ENCODE measurements at regions not wholly inside any gene's neighbourhood (a gene's known extent, or its start where the extent isn't known, plus 50 kb on each side); places are given as distances from the start of the nearest gene placed in this dataset.

DNA sequence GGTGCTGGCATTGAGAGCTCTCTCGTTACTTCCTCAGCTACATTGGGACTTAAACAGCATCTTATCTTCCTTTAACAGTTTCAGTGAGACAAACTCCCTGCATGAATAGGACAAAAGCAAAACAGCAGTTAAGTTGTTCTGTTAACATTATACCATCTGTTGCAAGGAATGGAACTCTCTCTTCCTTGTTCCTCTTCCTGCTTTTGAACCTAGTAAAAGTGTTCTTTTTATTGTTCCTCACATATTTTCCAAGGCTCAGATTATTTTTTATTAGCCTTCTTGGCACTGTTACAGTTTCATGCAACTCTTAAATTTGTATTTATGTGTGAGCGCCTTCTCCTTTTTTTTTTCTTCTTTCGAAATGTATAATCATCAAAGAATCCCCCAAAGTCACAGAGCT lies 202.6 kb upstream of the UFM1 start (continued):
- TF ChIP-seq, protein P1, sequence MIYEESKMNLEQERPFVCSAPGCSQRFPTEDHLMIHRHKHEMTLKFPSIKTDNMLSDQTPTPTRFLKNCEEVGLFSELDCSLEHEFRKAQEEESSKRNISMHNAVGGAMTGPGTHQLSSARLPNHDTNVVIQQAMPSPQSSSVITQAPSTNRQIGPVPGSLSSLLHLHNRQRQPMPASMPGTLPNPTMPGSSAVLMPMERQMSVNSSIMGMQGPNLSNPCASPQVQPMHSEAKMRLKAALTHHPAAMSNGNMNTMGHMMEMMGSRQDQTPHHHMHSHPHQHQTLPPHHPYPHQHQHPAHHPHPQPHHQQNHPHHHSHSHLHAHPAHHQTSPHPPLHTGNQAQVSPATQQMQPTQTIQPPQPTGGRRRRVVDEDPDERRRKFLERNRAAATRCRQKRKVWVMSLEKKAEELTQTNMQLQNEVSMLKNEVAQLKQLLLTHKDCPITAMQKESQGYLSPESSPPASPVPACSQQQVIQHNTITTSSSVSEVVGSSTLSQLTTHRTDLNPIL (CRISPR knock-in tag; IDR thresholded peaks at IDR 0.05; ENCODE audit: low read depth): no peak
- no peak for TF ChIP-seq GLIS3 (CRISPR knock-in tag; IDR thresholded peaks at IDR 0.05)
- no peak for TF ChIP-seq TOX (CRISPR knock-in tag; IDR thresholded peaks at IDR 0.05; ENCODE audit: borderline replicate concordance)
- TF ChIP-seq, protein P2, sequence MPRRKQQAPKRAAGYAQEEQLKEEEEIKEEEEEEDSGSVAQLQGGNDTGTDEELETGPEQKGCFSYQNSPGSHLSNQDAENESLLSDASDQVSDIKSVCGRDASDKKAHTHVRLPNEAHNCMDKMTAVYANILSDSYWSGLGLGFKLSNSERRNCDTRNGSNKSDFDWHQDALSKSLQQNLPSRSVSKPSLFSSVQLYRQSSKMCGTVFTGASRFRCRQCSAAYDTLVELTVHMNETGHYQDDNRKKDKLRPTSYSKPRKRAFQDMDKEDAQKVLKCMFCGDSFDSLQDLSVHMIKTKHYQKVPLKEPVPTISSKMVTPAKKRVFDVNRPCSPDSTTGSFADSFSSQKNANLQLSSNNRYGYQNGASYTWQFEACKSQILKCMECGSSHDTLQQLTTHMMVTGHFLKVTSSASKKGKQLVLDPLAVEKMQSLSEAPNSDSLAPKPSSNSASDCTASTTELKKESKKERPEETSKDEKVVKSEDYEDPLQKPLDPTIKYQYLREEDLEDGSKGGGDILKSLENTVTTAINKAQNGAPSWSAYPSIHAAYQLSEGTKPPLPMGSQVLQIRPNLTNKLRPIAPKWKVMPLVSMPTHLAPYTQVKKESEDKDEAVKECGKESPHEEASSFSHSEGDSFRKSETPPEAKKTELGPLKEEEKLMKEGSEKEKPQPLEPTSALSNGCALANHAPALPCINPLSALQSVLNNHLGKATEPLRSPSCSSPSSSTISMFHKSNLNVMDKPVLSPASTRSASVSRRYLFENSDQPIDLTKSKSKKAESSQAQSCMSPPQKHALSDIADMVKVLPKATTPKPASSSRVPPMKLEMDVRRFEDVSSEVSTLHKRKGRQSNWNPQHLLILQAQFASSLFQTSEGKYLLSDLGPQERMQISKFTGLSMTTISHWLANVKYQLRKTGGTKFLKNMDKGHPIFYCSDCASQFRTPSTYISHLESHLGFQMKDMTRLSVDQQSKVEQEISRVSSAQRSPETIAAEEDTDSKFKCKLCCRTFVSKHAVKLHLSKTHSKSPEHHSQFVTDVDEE (CRISPR knock-in tag; IDR thresholded peaks at IDR 0.05): no peak
- TF ChIP-seq ZFP3 (CRISPR knock-in tag; IDR thresholded peaks at IDR 0.05): no peak
- TF ChIP-seq ISL1 (CRISPR knock-in tag; IDR thresholded peaks at IDR 0.05): no peak

DNA sequence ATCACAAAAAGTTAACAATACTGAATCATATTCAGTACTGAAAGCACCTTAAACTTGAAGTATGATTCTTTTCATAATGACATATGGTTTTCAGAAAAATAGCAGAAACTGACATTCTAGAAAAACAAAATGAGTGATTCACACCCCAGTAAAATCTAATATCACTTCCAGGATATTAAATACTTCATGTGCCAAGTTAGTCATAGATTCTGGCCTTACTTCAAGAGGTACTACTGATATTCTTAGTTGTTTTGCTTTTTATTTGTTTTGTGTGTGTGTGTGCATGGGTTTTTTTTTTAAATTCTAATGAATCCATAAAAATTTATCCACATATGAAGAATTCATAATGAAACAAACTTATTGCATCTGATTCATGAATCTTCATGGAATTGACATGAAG lies 207.9 kb upstream of the UFM1 start:
- no peak for ATAC-seq
- no peak for TF ChIP-seq OSR1 (CRISPR knock-in tag; IDR thresholded peaks at IDR 0.05)
- TF ChIP-seq, protein P1 (CRISPR knock-in tag; IDR thresholded peaks at IDR 0.05; ENCODE audit: low read depth): no peak

DNA sequence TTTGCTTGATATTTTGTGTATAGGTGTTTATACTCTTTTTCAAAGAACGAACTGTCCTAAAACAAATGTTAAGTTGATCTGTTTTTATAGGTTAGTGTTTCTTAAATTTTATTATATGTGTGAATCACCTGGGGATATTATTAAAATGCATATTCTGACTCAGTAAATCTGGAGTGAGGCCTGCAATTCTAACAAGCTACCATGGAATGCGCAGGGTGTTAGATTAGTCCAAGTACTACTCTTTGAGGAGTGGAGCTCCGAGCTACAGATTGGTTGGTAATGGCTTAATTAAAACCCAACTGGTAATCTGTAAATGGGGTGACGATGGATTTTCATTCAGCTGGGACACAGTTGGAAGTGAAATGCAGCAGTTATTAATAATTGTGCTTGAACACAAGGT lies 214.1 kb upstream of the UFM1 start:
- no peak for TF ChIP-seq ZC3H10 (CRISPR knock-in tag; IDR thresholded peaks at IDR 0.05)
- TF ChIP-seq TOX (CRISPR knock-in tag; IDR thresholded peaks at IDR 0.05; ENCODE audit: borderline replicate concordance): no peak
- TF ChIP-seq SNAI2 (CRISPR knock-in tag; IDR thresholded peaks at IDR 0.05): no peak
- no peak for TF ChIP-seq ZNF8 (CRISPR knock-in tag; IDR thresholded peaks at IDR 0.05)
- TF ChIP-seq GLIS3 (CRISPR knock-in tag; IDR thresholded peaks at IDR 0.05): no peak
- no peak for TF ChIP-seq ZFP3 (CRISPR knock-in tag; IDR thresholded peaks at IDR 0.05)
- TF ChIP-seq ZFP30 (CRISPR knock-in tag; IDR thresholded peaks at IDR 0.05): no peak
- no peak for TF ChIP-seq ISL1 (CRISPR knock-in tag; IDR thresholded peaks at IDR 0.05)
- TF ChIP-seq, protein P1 (CRISPR knock-in tag; IDR thresholded peaks at IDR 0.05; ENCODE audit: low read depth): no peak
- TF ChIP-seq BACH2 (CRISPR knock-in tag; IDR thresholded peaks at IDR 0.05; ENCODE audit: borderline replicate concordance): no peak
- TF ChIP-seq, protein P3, sequence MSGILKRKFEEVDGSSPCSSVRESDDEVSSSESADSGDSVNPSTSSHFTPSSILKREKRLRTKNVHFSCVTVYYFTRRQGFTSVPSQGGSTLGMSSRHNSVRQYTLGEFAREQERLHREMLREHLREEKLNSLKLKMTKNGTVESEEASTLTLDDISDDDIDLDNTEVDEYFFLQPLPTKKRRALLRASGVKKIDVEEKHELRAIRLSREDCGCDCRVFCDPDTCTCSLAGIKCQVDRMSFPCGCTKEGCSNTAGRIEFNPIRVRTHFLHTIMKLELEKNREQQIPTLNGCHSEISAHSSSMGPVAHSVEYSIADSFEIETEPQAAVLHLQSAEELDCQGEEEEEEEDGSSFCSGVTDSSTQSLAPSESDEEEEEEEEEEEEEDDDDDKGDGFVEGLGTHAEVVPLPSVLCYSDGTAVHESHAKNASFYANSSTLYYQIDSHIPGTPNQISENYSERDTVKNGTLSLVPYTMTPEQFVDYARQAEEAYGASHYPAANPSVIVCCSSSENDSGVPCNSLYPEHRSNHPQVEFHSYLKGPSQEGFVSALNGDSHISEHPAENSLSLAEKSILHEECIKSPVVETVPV (CRISPR knock-in tag; IDR thresholded peaks at IDR 0.05): no peak
- ATAC-seq: no peak

DNA sequence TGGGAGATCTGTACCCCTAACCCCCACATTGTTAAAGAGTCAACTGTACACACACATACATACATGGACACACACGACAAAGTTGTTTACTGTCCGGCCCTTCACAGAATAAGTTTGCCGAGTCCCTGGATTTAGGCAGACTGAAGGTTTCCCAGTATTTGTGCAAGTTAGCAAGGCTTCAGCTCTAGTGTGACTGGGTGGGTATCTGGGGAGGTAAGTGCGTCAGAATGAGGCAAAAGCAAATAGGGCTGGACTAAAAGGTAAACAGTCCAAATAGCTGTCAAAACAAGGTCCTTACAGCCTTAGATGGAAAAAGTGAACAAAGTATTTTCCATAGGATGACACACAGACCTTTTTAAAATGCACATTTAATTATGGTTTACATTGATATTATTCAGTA lies 228.4 kb upstream of the UFM1 start:
- TF ChIP-seq, protein P1 (CRISPR knock-in tag; IDR thresholded peaks at IDR 0.05; ENCODE audit: low read depth): no peak
- TF ChIP-seq TOX (CRISPR knock-in tag; IDR thresholded peaks at IDR 0.05; ENCODE audit: borderline replicate concordance) (no peak), BACH2 (CRISPR knock-in tag; IDR thresholded peaks at IDR 0.05; ENCODE audit: borderline replicate concordance) (no peak), ARNTL (CRISPR knock-in tag; IDR thresholded peaks at IDR 0.05; ENCODE audit: borderline replicate concordance, low read depth) (no peak), GLIS3 (CRISPR knock-in tag; IDR thresholded peaks at IDR 0.05) (no peak), RARB (CRISPR knock-in tag; IDR thresholded peaks at IDR 0.05) (no peak), CSDC2 (CRISPR knock-in tag; IDR thresholded peaks at IDR 0.05) (no peak)
- TF ChIP-seq, protein P4, sequence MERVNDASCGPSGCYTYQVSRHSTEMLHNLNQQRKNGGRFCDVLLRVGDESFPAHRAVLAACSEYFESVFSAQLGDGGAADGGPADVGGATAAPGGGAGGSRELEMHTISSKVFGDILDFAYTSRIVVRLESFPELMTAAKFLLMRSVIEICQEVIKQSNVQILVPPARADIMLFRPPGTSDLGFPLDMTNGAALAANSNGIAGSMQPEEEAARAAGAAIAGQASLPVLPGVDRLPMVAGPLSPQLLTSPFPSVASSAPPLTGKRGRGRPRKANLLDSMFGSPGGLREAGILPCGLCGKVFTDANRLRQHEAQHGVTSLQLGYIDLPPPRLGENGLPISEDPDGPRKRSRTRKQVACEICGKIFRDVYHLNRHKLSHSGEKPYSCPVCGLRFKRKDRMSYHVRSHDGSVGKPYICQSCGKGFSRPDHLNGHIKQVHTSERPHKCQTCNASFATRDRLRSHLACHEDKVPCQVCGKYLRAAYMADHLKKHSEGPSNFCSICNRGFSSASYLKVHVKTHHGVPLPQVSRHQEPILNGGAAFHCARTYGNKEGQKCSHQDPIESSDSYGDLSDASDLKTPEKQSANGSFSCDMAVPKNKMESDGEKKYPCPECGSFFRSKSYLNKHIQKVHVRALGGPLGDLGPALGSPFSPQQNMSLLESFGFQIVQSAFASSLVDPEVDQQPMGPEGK (CRISPR knock-in tag; IDR thresholded peaks at IDR 0.05; ENCODE audit: borderline replicate concordance): no peak
- TF ChIP-seq, protein P5, sequence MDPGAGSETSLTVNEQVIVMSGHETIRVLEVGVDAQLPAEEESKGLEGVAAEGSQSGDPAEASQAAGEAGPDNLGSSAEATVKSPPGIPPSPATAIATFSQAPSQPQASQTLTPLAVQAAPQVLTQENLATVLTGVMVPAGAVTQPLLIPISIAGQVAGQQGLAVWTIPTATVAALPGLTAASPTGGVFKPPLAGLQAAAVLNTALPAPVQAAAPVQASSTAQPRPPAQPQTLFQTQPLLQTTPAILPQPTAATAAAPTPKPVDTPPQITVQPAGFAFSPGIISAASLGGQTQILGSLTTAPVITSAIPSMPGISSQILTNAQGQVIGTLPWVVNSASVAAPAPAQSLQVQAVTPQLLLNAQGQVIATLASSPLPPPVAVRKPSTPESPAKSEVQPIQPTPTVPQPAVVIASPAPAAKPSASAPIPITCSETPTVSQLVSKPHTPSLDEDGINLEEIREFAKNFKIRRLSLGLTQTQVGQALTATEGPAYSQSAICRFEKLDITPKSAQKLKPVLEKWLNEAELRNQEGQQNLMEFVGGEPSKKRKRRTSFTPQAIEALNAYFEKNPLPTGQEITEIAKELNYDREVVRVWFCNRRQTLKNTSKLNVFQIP (CRISPR knock-in tag; IDR thresholded peaks at IDR 0.05; ENCODE audit: borderline replicate concordance, low read depth): no peak
- no peak for ATAC-seq
